Amygdala (tissue), 56 donors: ENCODE measurements at regions not wholly inside any gene's neighbourhood (a gene's known extent, or its start where the extent isn't known, plus 50 kb on each side); places are given as distances from the start of the nearest gene placed in this dataset.
A peak's percentile ranks its signal among the peaks of the same experiment; 100 is the strongest.
"Not testable (repeated sequence)": the region's sequence is repeated elsewhere in the genome, so short reads cannot be mapped to it uniquely, and the experiment has no call there.

Experiments used
- DNase-seq, 56 donors: peaks; one replicate each; lab custom pipeline; 2025; lab: John Stamatoyannopoulos, UW

DNA sequence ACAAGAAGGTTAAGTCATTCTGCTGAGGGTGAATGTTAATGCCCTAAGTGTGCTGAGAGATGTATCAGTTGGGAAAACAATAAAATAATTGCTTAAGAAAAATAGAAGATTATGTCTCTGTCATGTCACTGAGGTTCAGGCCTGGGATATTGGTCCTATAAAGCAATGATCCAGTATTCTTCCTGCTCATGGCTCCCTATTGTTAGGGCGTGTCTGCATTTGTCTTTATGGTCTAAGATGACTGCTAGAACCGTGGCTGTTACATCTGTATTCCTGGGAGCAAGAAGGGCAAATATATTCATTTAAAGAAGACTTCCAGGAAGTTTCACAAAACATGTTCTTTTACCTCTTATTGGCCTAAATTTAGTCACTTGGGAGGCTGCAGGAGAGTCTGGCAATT is 125.0 kb downstream of the KCNE4 start:
- DNase-seq: no peak

DNA sequence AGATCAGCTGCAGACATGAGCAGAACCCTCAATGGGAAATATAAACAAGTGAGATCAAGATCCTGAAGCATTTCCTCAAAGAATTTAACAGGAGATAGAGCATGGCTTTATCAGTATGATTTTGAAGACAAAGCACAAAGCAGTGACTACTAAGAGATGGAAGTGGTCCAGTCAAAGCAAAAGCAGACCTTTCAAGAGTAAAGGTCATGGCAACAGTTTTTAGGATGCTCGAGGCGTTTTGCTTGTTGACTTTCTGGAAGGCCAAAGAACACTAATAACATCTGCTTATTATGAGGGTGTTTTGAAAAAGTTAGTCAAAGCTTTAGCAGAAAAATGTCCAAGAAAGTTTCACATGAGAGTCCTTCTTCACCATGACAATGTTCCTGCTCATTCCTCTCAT is 128.5 kb downstream of the KCNE4 start:
- no peak for DNase-seq

DNA sequence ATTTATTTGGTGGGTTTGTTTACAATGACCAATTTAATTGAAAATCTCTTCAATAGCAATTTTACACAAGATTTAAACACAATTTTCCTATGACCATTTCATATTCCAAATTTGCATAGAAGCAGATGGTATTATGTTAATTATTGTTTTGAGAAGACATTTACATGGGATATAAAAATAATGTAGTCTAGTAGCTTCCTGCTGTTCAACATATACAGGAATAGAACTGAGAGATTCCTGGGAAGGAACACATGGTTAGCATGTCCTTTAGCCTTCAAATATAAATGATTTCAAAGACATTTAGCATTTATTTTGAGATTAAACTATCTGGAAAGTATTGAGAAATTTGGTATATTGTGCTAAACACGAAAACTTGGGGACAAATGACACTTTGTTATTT is 129.6 kb downstream of the KCNE4 start:
- no peak for DNase-seq

DNA sequence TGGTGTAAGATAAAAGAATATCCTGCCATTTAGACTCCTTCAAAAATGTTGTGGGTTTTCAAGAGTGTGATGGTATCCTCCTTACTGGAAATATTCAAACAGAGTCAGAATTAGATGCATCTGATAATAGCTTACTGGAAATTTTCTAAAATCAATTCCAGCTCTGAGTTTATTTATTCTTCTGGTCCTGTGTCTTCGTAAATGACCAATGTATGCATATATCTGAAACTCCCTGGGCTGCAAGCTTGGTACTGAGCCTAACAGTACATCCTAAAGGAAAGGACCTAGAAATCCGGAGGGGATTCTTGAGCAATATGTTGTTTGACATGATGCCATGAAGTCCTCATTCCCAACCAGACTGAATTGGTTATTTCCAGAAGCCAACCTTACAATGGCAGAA is 130.4 kb downstream of the KCNE4 start:
- DNase-seq: no peak

DNA sequence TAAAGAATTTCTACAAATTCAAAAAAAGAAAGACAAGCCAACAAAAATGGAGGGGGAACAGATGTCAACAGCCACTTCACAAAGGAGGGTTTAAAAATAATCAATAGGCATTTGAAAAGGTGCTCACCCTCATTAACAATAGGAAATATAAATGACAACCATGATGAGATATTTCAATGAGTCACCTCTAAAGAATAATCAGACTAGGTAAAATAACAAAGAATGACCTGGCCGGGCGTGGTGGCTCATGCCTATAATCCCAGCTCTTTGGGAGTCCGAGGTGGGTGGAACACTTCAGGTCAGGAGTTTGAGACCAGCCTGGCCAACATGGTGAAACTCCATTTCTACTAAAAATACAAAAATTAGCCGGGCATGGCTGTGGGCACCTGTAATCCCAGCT is 133.6 kb downstream of the KCNE4 start:
- no peak for DNase-seq

DNA sequence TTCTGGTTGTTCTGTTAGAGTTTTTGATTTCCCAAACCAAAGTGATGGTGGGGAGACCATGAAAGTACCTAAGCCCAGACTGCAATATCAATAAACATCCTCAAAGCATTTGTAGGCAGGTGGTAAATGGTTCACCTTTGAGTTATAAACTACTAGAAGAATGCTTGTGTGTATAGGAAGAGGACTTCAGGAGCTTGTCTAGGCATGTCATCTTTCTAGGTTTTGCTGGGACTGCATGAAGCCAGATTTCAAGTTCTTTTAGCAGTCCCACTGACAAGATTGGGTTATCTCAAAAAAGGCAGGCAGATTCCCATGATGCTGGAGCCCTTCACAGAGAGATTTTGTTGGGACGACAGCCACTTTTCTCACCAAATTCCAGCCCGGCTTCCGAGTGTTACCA is 135.3 kb downstream of the KCNE4 start:
- no peak for DNase-seq

DNA sequence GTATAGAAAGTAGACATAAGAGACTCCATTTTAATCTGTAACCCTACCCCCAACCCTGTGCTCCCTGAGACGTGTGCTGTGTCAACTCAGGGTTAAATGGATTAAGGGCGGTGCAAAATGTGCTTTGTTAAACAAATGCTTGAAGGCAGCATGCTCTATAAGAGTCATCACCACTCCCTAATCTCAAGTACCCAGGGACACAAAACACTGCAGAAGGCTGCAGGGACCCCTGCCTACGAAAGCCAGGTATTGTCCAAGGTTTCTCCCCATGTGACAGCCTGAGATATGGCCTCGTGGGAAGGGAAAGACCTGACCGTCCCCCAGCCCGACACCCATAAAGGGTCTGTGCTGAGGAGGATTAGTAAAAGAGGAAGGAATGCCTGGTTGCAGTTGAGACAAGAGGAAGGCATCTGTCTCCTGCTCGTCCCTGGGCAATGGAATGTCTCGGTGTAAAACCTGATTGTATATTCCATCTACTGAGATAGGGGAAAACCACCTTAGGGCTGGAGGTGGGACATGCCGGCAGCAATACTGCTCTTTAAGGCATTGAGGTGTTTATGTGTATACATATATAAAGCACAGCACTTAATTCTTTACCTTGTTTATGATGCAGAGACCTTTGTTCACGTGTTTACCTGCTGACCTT is 138.7 kb downstream of the KCNE4 start:
- DNase-seq: not testable (repeated sequence)

DNA sequence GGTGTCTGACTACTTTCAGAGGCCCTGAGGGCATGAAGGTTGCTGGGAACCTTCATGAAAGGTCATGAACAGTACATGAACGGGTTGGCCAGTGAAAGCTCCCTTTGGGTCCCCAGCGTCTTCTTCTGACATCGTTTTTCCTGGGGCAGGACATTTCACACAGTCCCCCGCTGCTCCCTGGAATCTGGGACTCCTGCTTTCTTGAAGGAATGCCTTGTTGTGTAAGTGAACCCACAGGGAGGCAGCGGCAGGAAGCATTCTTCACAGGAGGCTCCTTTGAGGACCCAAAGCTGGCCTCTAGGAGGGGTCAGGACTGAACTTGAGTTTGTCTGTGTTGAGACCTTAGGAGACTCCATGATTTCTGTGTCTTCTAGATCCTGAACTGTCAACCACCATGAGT is 144.3 kb downstream of the KCNE4 start:
- DNase-seq: no peak

DNA sequence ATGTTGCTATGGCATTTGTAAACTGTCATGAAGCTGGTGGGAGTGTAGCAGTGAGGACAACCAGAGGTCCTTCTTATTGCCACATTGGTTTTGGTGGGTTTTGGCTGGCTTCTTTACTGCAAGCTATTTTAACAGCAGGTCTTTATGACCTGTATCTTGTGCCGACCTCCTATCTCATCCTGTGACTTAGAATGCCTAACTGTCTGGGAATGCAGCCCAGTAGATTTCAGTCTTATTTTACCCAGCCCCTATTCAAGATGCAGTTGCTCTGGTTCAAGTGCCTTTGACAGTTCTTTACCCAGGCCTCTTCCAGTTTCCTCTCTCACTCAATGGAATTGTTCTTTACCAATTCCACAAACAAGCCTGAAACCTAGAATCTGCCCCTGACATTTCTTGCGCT is 145.1 kb downstream of the KCNE4 start:
- no peak for DNase-seq

DNA sequence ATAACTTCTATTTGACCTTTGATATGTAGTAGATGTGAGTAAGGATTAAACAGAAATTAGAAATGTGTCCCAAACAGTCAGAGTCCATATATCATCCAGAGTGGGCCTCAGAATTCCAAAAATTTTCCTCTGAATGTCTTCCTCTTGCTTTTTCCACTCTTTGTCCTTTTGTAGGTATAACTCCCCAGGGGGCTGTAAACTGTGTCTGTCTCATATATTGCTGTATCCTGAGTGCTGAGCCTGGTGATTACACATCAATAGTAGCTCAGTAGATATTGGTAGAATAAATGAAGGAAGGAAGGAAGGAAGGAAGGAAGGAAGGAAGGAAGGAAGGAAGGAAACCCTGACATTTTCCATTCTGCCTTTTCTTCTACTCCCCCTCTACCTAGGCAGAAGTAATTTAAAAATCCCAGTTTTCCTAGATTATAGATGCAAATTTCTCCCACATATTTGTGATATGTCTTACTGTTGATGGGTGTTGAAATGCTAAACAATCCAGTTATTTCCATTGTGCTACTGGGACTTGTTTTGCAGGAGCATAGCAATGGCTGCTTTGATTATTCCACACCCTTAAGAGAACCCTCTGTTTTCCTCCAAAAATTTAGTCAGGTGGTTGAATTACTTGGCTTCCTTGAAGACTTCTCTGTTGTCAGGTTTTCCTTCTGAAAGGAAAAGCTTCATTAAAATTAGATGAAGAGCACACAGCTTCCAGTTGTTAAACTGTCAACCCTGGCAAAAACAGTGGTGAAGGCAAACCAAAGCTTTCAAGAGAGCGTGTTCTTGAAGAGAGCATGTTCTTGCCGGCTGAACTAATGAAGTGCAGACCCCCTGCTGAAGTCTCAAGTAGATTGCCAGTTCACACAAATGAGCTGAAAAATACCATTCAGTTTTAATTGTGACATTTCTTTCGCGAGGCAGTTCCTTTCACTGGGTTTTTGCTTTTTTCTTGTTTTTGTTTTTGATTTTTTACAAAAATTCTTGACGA is 147.8 kb downstream of the KCNE4 start:
- DNase-seq: peak in 2 of 56 donors; percentile 2 to 32

DNA sequence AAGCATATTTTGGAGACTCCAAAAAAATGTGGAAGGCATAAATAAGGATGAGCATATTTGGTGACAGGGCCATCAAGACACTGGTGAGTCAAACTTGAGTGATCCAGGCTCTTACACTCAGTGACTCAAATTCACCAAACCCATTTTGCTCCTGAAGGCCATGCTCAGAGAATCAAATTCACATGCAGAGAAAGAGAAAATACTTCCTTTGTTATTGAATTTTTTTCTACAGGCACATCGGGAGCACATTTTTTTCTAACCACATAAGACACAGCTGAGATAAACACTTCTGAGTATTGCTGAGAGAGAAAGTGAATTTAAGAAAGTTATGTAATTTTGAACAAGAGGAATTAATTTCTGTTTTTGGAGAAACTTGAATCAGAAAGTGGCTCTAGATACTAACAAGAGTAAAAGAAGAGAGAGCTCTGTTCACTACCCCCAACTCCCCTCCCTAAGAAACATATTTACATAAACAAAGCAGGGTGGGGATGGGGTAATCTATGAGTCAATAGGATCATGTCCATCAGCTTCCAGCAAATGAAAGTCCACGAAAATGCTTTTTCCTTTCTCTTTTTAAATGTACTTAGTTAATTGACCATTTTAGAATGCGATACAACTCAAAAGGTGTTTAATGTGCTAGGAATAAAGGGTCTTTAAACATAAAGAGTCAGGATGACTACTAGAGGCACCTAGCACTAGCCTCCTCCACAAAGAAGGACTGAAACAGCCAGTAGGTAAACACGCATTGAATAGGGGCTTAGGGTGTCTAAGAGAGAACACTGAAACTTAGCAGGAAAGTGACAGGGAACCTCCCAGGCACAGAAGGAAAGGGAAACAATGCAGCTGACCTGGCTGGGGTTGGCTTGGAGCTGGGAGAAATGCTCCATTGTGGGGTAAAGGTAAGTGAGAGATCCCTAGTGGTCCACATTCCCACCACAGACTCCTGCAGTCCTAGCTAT is 152.3 kb downstream of the KCNE4 start:
- DNase-seq: no peak

DNA sequence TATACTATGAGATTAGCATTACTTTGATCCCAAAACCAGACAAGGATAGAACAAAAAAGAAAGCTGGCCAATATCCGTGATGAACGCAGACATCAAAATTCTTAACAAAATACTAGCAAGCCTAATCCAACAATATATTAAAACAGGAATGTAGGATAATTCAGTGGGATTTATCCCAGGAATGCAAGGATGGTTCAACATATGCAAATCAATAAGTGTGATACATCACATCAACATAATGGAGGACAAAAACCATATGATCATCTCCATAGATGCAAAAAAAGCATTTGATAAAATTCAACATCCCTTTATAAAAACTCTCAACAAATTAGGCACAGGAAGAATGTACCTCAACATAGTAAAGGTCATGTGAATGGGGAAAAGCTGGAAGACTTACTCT is 158.5 kb downstream of the KCNE4 start:
- no peak for DNase-seq

DNA sequence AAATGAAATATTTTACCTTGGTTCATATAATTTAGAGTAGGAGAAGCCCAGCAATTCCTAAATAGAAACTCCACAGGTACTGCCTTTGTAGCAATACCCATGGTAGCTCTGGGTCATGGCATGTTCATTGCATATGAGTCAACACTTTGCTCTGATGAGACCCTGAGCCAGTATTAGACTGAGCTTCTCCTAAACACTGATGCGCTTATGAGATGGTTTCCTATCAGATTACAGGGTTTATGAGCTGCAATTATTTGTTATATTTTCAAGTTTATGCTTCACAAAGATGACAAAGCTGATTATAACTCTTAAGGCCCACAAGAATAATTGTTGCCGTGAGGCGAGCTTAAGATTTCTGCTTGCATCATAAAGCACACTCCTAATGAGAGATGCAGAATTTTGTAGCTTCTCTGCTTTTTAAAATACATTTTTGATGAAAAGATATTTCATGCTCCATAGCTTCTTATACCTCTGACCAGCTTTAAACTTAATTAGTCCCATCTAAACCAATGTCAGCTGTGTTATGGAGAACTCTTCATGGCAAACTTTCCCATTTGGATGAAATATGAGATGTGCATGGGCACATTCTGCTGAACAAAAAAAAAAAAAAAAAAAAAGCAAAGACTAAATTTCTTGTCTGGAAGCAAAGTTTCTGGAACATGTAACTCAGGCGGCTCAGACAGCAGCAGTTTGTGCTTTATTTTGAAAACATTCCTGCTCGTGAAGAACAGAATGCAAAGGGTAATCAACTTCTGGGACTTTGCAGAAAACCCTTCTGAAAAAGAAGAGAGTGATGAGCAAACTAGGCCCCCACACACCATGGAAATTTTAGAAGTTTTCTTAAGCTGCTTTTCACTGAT is 162.6 kb downstream of the KCNE4 start:
- DNase-seq: no peak

DNA sequence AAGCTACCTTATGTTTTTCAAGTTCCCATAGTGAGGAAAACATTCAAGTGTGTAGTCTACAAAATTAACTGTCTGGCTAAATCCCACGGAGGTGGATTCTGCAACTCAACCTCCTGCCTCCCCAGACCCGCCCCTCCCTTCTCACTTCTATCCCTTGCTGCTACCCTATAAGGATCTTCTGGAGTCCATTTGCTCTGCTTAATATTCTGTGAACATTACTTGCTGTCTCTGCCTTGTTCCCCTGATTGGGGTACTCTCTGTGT is 163.2 kb downstream of the KCNE4 start:
- DNase-seq: no peak

DNA sequence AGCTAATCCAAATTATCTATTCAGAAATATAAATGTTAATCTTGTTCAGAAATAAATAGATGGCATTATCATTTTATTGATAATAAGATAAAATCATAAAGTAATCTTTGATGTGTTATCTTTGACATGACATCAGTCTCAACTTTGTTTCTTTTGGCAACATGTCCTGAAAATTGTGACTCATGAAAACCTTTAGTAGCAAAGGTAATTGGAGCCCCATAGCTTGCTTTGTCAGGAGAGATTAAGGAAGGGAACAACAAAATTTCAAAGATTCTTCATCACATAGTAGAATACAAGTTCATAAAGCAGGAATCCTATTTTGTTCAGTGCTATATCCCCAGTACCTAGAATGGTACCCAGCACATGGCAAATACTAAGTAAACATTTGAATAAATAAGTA is 165.4 kb downstream of the KCNE4 start:
- DNase-seq: no peak

DNA sequence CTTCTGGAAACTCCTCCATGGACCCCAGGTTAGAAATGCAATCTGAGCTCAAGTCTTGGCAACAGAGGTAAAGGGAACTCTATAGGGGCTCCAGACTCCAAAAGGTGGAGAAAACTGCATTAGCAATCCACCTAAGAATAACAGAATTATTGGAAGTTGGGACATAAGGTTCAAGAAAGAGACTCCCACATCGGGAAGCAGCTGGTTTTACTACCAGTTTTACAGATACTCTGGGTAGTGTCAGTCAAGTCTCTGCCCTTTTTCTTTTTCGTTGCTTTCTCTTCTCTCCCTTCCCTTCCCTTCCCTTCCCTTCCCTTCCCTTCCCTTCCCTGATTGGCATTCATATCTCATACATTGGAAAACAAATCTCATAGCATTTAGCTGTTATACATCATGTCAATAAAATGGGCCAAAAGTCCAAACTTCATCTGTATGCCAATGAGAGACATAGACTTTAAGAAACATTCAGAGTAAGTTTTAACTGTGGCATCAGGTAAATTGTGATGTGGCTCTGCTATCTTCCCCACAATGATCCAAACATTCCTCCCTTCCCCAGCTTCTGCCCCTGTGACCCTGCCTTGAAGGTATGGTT is 166.7 kb downstream of the KCNE4 start:
- no peak for DNase-seq

DNA sequence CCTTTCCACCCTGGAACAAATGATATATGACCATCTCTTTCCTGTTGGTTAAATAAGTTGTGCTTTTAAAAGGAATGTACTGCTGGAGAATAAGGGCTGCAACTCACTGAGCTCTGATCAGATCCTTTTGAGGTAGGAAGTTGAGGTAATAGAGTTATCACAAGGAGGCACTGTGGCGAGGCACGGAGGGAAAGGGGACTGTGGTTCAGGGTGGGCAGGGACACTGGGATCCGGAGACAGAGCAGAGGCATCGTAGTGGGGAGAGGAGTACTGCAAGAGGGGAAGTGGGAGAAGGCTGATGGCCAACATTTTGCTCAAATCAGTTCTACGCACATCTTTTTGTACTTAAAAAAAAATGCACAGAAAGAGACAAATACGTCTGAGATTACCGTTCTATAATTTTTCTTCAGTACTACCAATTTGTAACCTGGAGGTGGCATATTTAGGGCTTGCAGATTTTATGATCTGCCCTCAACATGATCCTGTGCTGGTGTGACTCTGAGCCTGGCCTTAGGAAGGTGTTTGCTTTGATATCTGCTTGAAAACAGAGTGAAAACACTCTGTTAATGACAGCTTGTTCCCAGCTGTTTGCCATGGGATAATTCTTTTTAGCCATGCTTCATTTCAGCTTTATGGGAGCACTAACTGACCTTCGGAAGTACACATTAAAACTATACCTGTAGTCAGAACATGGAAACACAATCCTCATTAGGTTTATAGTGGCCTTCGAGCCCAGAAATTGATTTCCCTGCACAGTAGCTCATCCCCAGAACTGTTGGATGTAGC is 168.1 kb downstream of the KCNE4 start:
- no peak for DNase-seq

DNA sequence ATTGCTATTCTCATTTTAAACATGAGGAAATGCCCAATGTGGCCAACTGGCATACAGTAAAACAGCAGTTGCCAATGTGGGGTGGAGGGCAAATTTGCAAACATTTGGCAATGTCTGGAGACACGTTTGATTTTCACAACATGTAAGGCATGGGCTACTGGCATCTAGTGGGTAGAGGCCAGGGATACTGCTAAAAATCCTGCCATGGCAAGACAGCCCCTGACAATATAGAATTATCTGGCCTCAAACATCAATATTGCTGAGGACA is 168.6 kb downstream of the KCNE4 start:
- DNase-seq: no peak

DNA sequence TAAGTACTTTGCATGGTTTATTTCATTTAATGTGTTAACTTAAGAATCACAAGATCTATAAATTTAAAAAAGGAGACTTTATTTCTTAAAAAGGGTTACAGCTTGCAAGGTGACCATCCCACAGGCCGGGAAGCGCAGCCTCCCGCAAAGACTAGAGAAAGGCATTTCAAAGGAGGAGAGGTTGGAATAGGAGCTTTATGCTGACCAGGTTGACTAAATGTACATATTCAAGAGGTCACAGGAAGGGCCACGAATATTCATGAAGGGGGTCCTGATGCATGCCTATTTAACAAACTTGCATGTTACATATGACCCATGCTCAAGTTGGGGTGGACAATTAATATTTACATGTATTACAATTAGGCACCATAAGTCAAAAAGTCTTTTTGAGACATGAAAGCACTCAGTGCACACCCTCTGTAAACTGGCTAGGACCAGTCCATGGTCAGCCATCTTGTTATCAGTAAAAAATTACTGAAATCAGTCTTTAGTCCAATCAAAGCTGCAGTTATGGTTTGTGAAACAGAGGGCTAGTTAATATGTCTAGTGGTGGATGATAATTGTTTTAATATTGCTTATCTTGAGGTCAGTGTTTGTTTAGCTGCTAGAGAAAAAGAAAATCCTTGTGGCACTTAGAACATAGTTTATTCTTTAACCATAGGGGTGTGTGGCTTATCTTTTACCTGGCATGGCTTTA is 169.3 kb downstream of the KCNE4 start:
- DNase-seq: no peak
